HG03469 (cell line): ENCODE measurements at regions not wholly inside any gene's neighbourhood (a gene's known extent, or its start where the extent isn't known, plus 50 kb on each side); places are given as distances from the start of the nearest gene placed in this dataset.

ENCODE experiments used
- ATAC-seq: cut with Tn5 transposase; IDR thresholded peaks from one replicate; pipeline ENCODE4 v1.9.1; 2021; ENCODE audit warnings: mild to moderate bottlenecking, moderate library complexity, moderate number of reproducible peaks; ENCODE audit not compliant: unreplicated experiment

DNA sequence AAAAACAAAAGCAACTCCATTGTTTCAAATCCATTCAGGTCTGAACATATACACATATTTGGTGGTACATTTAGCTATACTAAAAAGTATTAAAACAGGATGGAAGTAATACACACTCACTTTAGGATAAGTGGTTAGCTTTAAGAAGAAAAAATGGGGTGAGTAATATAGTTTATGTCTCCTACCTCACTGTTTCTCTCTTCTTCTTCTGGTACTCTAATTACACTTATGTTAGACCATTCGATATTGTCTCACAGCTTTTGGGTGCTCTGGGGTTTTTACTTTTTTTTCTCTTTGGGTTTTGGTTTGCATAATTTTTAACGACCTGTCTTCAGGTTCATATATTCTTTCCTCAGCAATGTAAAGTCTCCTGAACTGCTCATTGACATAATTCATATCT is 75.4 kb upstream of the AKAP13 start:
- ATAC-seq = no peak

DNA sequence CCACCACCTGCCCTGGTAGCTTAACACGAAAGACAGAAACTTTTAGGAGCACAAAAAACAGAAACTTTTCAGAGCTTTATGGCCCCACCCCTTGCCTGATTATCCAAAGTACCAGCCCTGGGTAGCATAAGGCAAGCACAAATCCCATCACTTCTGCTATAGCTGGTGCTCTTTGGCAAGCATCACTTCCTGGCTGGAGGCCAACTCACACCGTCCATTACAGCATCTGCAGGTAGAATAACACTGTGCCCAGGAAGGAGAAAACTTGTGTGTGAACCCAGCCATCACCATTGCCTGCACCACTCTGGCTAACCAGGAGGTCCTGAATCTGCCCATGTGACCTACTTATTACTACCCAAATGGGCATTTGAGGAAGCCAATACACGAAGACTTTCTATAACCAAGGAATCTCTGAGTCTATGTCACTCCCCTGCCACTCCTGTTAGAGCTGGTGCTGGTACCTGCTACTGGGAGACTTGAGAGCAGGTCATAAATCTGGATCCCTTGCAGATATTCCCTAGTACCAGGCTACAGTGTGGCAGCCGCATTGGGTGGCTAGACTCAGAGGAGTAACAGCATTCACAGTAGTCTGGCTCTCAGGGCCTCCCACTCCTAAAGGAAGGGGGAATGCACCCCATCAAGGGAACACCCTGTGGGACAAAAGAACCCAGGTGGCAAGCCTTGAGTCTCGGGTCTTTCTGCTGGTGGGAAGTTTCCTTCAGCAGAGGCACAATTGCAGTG is 73.3 kb upstream of the AKAP13 start:
- ATAC-seq = no peak

DNA sequence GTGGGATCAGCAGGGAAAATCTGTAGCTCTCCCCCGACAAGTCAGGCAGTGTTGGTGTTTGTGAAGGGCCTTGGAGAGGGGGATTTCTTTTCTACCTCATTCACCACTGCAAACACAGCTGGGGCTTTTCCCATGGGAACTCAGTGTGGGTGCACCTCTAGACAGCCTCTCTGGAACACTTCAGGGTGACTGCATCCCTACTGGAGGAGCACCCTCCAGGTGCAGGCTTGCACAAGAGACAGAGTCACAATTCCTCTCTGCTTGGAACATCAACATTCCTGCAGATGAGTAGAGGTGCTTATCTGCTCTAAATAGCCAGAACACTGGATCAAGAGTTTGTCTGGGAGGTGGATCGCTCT is 72.7 kb upstream of the AKAP13 start:
- ATAC-seq = no peak

DNA sequence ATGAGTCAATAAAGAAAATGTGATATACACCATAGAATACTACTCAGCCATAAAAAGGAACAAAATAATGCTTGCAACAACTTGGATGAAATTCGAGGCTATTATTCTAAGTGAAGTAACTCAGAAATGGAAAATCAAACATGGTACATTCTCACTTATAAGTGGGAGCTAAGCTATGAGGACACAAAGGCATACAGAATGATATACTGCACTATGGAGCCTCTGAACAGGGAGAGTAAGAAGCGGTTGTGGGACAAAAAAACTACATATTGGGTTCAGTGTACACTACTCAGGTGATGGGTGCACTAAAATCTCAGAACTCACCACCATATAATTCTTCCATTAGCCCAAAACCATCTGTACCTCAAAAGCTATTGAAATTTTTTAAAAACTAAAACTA is 68.8 kb upstream of the AKAP13 start:
- no peak for ATAC-seq

DNA sequence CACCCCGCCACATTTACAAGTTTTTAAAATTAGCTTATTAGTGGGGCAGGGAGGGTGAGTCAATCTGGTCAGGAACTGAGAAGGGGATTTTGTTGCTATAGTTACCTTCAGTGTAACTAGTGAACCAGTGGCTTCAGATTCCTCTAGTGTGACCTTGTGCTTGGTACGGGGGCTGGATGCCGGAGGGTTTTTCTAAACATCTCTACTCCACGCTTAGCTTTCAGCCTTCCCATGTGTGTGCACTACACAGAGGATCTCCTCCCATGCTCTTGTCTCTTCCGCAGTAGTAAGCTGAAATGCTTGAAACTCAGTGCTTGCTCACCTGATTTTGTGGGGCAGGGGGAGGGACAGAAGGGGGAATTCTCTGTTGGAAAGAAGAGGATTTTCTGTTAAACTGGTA is 67.9 kb upstream of the AKAP13 start:
- peak; percentile 91 for ATAC-seq

DNA sequence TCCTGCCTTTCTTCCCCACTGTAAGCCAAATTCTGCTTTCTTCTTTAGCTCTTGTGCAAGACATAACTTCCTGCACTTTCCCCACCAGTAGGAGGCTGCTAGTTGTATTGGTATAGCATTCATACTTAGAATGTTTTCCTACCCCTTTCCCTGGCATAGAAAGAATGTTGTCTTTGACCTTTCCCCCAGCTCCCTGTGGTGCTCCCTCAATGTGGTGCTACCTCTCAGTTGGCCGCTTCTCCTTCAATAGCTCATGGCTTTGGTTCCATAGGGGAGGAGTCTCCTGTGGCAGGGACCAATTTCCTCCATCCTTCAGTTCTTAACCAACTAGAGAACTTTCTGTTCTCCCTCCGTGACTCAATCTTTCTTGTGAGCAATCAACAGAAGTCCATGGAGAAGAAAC is 67.5 kb upstream of the AKAP13 start:
- peak; percentile 4 for ATAC-seq

DNA sequence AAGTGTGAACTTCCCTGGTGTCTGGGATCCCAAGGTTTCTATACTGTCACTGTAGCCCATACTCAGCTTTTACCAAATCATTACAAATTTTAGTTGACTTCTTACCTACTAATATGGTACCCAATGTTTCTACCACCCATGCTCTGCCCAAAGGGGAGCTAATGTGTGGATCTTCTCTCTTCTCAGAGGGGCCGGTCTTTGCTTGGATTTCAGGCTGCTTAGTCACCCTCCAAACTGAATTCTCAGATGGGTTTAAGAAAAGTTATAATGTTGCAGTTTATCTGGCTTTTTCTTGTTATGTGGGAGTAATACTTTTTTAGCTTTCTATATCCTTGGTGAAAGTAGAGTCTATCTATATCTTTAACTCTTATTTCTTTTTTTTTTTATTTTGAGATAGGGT is 67.1 kb upstream of the AKAP13 start:
- ATAC-seq = no peak

DNA sequence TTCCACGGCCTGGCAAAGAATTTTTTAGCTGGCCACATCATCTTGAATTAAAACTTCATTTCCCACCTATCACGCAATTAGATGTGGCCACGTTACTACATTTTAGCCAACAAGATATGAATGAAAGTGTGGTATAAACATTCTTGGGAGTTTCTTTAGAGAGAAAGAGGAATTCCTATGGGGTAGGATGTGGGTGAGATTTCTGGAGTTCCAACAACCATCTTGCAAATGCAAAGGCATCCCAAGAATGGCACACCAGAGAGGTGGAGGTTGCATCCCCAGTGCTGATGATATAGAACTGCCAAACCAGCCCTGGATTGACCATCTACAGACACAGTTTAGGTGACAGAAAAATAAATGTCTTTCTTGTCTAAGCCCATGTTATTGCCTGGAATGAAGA is 66.3 kb upstream of the AKAP13 start:
- no peak for ATAC-seq

DNA sequence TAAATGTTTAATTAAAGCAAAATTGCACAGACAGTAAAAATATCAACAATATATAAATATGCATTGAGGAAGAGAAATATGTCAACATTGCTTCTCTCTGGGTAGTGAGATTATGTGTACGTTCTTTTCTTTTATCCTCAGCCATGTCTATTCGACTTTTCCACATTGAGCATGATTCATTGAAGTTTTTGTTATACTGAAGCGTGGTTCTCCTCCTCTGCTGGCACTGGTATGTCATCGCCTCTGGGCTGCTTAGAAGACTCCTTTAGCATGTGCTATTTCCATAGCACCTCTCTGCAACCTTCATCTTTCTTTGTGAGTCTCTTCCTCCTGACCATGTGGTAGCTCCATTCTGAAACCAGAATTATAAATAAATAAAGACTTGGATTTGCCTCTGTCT is 65.8 kb upstream of the AKAP13 start:
- ATAC-seq = no peak

DNA sequence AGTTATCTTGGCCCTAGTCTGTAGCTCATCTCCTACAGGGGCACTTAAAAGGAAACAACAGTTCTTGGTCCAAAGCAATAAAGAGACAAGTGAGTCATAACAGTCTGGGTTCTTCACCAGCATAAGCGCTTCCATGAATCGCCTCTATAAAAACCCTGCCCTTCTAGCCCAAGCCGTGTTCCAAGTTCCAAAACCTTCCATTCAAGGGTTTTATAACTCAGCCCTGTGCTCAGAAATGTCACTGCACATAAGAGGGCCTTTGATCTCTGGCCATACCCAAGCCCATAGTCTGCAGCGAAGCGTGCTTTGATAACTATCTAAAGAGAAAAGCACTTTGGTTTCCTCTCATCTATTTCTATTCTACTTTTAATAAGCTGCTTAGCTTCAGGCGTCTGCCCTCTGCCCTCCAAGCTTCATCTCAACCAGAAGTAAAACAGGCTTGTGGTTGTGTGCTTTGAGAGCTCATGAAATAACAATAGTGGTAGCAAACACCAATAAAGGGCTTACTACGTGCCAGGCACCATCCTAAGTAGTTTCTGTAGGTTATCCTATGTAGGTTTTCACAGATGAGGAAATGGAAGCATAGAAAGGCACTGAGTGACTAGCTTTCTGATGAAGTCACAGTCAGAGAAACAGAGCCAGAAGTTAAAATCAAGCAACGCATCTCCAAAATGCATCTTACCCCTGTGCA is 64.0 kb upstream of the AKAP13 start:
- ATAC-seq = no peak

DNA sequence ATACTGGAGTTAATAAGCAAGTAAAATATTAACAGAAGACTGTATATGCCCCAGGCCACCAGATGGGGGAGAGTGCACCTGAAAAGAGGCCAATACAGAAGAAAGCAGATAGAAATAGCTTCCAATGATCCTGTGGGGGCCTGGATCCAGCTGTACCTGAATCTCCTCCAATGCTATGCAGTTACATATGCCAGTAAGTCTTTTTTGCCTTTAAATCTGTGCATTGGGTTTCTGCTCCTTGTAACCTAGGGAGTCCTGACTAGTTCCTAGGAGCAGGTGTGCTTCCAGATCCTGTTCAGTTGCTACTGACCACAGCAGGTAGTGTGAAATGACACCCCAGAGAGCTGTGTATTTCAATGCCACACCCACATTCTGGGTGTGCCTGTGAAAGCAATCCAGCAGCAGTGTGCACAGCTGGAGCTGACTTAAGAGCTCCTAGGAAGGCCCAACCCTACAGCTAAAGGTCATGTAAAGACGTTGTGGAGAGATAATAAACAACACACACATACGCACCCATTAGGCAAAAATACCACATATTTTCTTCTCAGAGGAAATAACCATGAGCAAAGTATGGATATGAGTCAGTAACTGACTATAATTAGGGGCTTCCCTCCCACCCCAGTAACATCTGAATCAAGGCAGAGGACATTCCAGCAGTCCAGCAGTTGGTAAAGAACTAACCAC is 62.2 kb upstream of the AKAP13 start:
- peak; percentile 85 for ATAC-seq

DNA sequence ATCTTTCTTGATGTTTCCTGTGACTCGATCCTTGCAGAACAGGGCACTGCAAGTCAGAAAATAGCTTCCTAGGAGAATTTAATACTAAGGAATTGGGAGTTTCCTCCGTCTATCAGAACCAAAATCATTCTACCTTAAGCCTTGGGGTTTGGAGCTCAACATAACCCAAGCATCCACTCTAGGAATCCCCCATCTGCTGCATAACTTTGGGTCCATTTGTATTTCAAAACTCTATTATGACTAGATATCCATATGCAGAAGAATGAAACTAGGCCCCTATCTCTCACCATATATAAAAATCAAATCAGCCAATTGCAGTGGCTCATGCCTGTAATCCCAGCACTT is 61.7 kb upstream of the AKAP13 start:
- ATAC-seq = peak; percentile 2

DNA sequence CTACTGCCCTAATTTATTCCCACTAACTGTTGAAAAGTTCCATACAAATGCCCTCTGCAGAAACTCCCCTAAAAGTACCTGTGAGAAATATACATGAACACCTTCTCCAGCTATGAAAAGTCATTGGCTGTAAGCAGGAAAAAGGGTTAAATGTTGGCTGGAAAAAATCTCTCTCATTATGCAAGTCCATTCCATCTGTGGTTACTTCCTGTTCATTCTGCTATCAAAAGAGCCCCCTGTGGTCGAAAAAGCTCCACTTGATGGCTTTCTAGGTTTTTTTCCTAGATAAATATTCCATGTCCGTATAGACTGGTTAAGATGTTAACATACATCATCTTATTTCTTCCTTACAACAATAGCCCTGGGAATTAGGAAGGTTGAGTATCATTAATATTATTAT is 56.2 kb upstream of the AKAP13 start:
- ATAC-seq = no peak

DNA sequence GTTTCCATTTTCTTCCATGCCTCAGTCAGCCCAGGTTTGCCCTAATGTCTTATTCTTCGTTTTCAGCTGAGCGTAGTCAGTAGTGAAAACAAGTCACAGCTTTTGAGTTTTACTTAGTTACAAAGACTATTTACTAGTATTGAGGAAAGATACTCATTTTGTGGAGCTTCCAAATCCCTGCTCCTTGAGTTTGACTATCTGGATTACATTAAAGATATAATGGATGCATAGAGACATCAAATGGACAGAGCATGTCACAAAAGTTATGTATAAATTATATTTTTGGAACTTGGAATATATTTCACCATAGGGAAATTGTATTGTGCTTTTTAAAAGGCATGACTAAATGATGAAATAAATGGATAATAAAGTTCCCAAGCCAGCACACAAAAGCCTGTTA is 54.6 kb upstream of the AKAP13 start:
- ATAC-seq = no peak

DNA sequence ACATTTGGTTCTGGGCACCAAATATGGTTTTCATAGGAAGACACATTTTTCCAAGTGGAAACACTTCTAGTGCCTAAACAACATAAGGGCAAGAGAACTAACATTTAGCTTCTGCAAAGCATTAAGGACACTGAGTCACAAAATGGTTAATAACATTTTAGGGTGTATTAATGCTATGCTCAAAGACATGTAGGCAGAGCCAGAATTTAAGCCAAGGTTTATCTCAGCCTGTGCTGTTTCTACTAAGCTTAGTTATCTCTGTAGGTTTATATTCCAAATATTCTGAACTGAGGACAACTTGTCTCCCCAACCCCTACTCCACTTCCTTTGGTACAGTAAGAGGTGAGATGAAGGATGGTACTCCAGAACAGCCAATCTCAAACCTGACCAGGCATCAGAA is 54.1 kb upstream of the AKAP13 start:
- ATAC-seq = no peak

DNA sequence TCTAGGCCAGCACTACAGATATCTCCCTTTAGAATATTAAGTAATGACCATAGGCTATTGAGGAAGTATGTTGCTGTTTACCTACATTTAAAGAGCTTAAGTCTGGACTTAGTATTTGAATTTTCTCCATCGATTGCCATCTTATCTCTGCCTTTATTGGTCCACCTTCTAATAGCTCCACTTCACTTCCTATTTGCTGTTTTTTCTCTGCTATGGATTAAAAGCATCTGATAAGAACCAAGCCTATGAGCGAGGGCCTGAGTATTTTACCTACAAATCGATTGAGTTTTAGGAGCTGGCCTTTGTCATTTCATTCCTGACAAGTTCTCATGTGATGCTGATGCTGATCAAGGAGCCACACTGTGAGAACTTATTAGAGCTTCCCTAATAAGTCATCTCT is 52.6 kb upstream of the AKAP13 start:
- ATAC-seq = no peak

DNA sequence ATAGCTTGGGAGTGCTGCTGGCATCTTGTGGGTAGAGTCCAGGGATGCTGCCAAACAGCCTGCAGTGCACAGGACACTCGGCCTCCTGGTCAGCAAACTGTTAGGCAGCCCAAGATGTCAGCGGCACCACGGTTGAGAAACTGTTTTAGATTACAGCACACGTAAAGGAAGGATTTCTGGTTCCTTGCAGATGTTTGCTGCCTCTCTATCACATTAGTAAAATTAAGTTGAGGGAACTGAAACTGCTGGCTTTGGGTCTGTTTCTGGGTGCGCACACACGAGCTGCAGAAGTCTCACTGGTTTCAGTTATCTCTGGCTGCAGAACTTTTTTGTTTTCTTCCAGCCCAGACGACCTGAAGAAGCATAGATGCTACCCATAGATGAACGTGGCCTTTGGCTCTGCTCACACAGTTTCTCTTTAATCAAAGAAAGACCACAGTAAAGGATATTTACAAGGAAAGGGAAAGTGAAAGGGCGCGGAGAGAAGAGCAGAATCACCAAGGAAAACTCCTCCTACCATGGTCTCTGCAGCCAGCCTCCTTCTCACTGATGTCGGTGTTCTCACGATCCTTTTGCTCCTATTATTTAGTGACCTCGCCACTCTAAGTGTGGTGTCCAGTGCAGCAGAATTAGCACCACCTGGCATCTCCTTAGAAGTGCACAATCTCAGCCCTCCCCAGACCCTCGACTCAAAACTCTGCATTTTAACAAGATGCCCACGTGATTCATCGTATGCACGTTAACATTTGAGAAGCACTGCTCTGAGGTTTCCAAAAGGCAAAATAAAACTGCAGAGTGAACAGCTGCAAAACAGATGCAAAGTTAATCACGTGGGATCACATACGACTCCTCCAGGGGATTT is 50.6 kb upstream of the AKAP13 start:
- ATAC-seq = peak; percentile 34
